GM12892 (cell line): ENCODE measurements at regions not wholly inside any gene's neighbourhood (a gene's known extent, or its start where the extent isn't known, plus 50 kb on each side); places are given as distances from the start of the nearest gene placed in this dataset.
"Not testable (repeated sequence)": the region's sequence is repeated elsewhere in the genome, so short reads cannot be mapped to it uniquely, and the experiment has no call there.

ENCODE experiments used
- DNase-seq: peaks from one replicate; pipeline ENCODE4 v3.0.0; 2011; ENCODE audit not compliant: insufficient read length
- FAIRE-seq: peaks from 2 replicates; lab custom pipeline; 2011; peaks lifted over from hg19 to GRCh38; lab: Jason Lieb, UNC
- POLR2A ChIP-seq: IDR thresholded peaks from 2 replicates; pipeline ENCODE4 v1.6.1; 2011; ENCODE audit warnings: low read depth, low read length, control low read depth
- POLR2AphosphoS5 ChIP-seq: IDR thresholded peaks from 2 replicates; pipeline ENCODE4 v1.6.1; 2011; ENCODE audit warnings: low read depth, low read length, control low read depth
- TAF1 ChIP-seq: IDR thresholded peaks from 2 replicates; pipeline ENCODE4 v1.6.1; 2011; ENCODE audit warnings: low read depth, mild to moderate bottlenecking, control low read depth, low read length, borderline replicate concordance

DNA sequence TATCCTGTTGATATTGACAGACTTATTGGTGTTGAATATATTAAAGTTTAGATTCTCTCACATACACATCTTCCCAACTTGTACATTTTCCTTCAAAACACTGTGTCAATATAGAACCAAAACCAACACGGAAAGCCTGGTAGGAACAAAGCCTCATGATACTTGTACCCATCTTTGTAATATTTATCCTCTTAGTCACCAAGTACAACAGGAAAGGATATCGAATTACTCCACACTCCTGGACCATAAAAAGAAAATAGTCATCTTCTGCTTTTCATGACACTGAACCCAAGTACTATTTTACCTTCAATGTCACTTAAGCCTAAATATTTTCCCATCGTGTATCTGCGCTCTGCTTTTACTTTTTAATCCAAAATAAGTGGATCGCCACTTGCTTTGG is 702.9 kb upstream of the PCDH9 start:
- no peak for TF ChIP-seq POLR2A
- no peak for TF ChIP-seq POLR2AphosphoS5
- no peak for TF ChIP-seq TAF1

DNA sequence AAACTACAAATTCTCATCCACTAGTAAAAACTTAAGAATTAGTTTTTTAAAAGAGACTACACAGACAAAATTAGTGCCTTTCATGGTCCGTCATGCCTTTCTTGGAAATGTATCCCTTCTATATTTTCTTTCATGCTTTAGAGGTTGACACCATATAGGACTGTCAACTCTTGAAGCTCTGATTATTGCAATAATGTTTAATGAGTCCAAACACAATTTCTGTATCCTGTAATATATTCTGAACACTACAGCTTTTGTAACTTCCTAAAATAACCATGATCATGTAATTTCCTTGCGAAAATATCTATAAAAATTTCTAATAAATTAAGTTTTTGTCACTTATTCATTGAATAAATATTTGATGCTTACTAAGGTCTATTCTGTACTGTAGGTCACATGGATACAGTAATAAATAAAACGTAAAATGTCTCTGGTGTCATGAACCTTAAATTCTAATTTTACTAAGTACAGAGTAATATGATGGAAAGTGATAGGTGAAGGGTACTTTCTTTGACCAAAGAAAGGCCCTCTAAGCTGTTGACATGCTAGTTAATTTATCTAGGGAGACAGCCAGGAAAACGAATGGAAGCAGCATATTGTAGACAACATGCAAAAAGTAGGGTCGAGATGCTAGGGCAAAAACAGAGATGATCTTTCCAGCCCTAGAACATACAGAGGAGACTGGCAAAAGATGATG is 687.3 kb upstream of the PCDH9 start:
- no peak for FAIRE-seq
- DNase-seq, result no peak
- TF ChIP-seq POLR2A, result no peak
- TF ChIP-seq TAF1, result no peak

More for the DNA sequence above, 702.9 kb upstream of the PCDH9 start:
- DNase-seq (no peak), FAIRE-seq (no peak)

DNA sequence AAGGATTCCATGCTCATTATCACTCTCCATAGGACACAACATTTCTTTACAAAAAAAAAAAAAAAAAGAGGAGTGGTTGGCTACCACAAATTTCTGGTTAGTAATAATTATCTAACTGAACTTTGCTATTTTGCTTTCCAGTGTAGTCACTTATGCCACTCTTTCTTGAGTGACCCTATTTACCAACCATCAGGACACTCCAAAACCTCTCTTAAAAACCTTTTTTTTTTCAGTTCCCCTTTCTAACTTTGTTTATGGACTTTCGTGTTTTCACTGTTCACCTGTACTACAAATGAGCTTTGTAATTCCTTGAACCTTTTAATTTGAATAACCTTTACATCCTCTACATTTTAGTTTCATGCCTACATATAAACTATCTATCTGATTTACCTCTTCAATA is 686.5 kb upstream of the PCDH9 start:
- no peak for TF ChIP-seq POLR2AphosphoS5
- TF ChIP-seq TAF1, result no peak
- no peak for TF ChIP-seq POLR2A
- FAIRE-seq, result no peak
- DNase-seq, result no peak

DNA sequence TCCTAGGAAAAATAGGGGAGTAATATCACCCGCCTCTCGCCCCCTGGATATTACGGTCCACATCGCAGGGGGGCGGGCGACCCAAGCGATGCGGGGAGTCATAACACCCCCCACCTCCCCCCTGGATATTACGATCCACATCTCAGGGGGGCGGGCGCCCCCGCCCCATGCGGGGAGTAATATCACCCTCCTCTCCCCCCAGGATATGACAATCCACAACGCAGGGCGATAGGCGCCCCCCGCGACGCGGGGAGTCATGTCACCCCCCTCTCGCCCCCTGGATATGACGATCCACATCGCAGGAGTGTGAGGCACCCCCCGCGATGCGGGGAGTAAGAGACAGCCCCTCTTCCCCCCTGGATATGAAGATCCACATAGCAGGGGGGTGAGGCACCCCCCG is 684.4 kb upstream of the PCDH9 start:
- DNase-seq, result no peak
- TF ChIP-seq TAF1 (no peak), POLR2AphosphoS5 (no peak), POLR2A (no peak)

DNA sequence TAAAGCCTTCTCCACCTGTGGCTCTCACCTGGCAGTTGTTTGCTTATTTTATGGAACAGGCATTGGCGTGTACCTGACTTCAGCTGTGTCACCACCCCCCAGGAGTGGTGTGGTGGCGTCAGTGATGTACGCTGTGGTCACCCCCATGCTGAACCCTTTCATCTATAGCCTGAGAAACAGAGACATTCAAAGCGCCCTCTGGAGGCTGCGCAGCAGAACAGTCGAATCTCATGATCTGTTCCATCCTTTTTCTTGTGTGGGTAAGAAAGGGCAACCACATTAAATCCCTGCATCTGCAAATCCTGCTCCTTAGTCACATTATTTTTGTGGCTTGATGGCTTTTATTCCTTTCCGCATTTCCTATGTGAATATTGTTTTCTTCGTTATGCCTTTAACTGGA is 672.8 kb upstream of the PCDH9 start:
- DNase-seq, result not testable (repeated sequence)

More for the DNA sequence above, 684.4 kb upstream of the PCDH9 start:
- FAIRE-seq, result no peak

DNA sequence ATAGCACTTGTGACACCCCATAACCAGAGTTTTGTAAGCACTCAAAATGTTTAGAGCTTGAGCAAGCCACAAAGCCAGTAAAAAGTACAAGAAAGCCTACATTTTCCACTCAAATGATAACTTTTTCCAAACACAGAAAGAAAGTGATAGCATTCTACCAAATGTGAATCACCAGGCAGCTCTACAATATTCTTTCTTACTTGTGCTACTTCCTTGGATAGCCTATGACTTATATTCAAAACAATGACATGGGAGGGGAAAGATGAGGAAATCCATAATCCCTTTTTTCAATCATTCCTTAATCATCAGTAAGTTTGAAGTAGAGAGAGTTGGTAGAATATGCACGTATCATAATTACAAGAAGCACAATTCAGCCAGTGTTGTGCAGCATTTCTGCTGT is 650.8 kb upstream of the PCDH9 start:
- TF ChIP-seq POLR2A (no peak), TAF1 (no peak), POLR2AphosphoS5 (no peak)
- FAIRE-seq (no peak), DNase-seq (no peak)

More for the DNA sequence above, 672.8 kb upstream of the PCDH9 start:
- not testable (repeated sequence) for FAIRE-seq

DNA sequence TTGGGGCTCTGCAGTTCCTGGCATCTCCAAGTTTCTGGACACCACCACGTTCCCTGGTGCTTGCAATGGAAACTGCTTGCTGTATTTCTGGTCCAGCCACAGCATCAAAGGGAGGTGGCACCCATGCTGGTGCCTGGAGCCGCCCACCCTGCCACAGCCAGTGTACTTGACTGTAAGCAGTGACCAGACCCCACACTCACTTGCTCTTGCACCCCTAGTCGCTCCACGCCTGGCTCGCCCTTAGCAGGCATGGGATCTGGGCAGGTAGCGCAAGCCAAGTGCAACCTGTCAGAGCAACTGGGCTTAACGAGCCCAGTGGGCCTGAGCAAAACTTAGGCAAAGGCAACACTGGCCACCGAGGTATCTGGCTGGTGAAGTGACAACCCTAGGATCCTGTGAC is 648.2 kb upstream of the PCDH9 start:
- DNase-seq (no peak), FAIRE-seq (no peak)
- TF ChIP-seq POLR2AphosphoS5 (no peak), TAF1 (no peak), POLR2A (no peak)

DNA sequence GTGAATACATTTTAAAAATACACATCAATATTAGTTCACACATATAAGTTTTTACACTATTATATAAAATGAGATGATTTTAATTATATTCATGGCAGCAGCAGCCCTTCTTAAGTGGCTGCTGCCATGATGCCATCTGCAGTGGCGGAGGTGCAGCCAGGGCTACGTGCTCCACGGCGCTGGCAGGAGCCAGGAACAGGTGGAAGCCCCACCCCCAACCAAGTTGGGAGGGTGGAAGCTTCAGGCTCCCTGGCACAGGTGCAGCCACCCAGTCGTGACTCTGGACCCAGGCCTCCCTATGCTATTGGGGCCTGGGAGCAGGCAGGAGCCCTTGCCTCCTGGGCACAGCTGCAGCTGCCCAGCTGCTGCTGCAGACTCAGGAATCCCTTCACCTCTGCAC is 646.9 kb upstream of the PCDH9 start:
- FAIRE-seq (no peak), DNase-seq (no peak)
- TF ChIP-seq POLR2A (no peak), TAF1 (no peak), POLR2AphosphoS5 (no peak)

DNA sequence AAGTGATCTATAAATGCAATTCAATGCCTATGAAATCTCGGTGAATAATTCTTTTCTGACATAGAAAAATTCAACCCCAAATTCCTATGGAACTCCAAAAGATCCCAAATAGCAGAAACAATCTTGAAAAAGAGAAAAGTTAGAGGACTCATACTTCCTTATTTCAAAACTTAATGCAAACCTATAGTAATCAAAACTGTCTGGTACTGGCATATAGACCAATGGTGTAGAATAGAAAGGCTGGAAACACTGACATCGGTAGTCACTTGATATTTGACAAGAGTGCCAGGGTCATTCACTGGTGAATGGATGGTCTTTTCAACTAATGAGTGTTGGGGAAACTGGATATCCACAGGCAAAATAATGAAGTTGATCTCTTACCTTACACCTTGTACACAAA is 637.1 kb upstream of the PCDH9 start:
- DNase-seq, result no peak
- FAIRE-seq, result no peak
- no peak for TF ChIP-seq POLR2A
- no peak for TF ChIP-seq TAF1
- no peak for TF ChIP-seq POLR2AphosphoS5

DNA sequence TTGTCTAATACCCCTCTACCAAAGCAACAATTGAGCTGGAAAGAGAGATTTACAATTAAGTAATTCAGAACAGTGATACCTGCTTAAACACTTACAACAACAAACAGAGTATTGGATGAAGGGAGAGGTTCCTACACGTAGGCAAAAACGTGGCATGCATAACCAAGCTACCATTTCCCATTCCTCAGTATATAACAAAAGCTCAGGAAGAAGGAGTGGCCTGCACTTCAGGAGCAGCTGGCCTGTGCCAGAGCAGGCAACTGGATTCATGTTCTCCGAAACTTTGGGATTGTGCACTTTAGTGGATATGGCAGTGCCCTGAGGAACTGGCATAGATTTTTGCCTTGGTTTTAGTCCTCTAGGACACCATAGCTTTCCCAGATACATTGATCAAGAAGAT is 630.2 kb upstream of the PCDH9 start:
- TF ChIP-seq TAF1, result no peak
- no peak for FAIRE-seq
- no peak for DNase-seq

DNA sequence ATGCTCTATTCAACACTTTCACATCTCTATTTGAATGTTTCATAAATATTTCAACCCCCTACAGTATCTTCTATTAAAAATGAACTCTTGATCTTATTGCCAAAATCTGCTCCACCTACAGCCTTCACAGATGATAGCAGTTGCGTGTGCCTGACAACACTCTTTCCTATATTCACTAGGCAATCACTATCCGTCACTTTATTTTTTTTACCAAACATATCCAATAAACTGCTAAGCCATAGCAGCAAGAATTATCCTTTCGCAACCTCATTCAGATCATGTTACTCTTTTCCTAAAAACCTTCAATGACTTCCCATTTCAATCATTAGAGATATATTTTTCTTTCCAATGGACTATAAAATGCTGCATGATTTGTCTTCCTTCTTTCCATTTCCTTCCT is 629.8 kb upstream of the PCDH9 start:
- no peak for FAIRE-seq
- TF ChIP-seq POLR2AphosphoS5 (no peak), POLR2A (no peak), TAF1 (no peak)

DNA sequence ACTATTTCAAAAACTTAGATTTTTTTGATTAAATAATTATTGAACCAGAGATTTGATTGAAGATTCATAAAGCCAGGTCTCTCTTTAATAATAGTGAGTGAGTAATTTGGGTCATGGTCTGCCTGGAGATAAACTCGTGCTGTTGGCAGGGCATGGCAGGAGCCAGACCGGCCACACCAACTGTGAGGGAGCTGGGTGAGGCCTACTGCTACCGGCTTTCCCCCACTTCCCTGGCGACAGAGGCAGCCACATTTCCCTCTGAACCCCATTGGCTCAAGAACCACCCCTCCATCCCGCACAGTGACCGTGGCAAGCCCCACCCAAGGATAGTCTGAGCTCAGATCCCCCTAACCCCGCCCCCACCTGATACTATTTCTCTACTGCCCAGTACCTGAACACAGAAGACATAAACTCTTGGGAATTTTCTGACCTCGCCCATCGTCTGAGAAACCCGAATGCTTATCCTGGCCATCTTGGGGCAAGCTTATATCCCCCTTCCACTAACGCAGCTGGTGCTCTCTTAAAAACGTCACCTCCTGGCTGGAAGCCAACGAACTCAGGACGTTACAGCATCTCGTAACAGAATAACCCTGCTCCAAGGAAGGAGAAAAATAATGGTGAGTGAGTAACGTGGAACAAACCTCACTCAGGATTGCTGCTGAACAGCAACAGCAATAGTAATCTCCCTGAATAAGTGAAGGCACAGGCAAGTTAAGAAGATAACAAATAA is 627.6 kb upstream of the PCDH9 start:
- TF ChIP-seq TAF1 (no peak), POLR2AphosphoS5 (no peak), POLR2A (no peak)
- DNase-seq (no peak), FAIRE-seq (no peak)

More for the DNA sequence above, 629.8 kb upstream of the PCDH9 start:
- no peak for DNase-seq
